OCI-M2 (cell line): ENCODE measurements at regions not wholly inside any gene's neighbourhood (a gene's known extent, or its start where the extent isn't known, plus 50 kb on each side); places are given as distances from the start of the nearest gene placed in this dataset.
"Not testable (repeated sequence)": the region's sequence is repeated elsewhere in the genome, so short reads cannot be mapped to it uniquely, and the experiment has no call there.

ENCODE experiments used
- DNase-seq: peaks from one replicate; lab custom pipeline; 2025; ENCODE audit not compliant: unreplicated experiment; lab: John Stamatoyannopoulos, UW

DNA sequence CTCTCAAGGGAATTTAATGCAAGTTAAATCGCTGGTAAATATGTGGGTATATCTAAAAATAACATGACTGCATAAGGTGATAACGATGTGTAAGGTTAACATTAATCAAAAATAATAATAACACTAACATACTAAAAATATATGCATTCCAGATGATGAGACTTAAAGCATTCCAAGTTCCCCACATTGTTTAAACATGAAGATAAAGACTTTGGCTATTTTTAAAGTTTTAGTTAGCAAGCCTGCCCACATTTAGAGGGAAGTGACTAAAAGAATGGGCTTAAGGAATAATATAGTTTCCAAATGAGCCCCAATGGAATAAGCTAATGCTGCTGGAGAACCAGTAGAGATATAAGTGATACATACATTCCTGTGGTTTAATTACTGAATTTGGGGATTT is 941.3 kb downstream of the TBC1D32 start:
- no peak for DNase-seq

DNA sequence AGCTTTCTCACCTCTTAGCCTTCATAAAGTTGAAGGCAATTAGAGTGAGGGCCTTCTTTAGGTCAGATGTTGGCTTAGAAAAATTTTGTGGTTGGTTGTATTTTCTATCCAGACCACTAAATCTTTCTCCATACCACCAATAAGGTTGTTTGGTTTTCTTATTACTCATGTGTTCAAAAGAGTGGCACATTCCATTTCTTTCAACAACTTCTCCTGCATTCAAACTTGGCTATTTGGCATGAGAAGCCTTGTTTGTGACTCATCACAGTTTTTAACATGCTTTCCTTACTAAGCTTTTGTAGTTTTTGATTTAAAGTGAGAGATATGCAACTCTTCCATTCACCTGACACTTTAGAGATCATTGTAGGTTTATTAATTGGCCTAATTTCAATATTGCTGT is 949.6 kb downstream of the TBC1D32 start:
- DNase-seq, result no peak

DNA sequence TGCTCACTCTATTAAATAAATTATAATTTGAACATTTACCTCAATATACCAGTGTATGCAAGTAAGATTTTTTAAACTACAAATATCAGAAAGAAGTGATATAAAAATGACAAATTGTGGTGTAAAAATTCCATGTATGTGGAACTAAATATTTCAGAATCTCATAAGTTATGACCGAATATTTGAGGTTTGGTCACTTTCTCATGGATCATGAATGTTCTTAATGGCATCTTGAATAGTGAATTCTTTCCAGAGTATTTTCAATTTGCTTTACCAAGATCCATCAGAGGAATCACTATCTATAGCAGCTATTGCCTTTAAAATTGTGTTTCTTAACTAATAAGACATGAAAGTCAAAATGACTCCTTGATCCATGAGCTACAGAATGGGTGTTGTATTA is 950.6 kb downstream of the TBC1D32 start:
- no peak for DNase-seq

- no peak for DNase-seq
These were observed 955.6 kb downstream of the TBC1D32 start for GRCh38 chr6:120378582-120379220.

- DNase-seq, result no peak
These were observed 961.1 kb downstream of the TBC1D32 start for GRCh38 chr6:120373185-120373584.

DNA sequence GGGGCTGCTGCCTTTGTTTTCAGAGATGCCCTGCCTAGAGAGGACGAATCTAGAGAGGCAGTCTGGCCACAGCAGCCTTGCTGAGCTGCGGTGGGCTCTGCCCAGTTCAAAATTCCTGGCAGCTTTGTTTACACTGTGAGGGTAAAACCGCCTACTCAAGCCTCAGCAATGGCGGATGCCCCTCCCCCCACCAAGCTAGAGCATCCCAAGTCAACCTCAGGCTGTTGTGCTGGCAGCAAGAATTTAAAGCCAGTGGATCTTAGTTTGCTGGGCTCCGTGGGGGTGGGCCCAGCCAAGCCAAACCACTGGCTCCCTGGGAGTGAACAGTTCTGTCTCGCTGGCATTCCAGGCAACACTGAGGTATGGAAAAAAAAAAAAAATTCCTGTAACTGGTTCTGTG is 970.9 kb downstream of the TBC1D32 start:
- no peak for DNase-seq

DNA sequence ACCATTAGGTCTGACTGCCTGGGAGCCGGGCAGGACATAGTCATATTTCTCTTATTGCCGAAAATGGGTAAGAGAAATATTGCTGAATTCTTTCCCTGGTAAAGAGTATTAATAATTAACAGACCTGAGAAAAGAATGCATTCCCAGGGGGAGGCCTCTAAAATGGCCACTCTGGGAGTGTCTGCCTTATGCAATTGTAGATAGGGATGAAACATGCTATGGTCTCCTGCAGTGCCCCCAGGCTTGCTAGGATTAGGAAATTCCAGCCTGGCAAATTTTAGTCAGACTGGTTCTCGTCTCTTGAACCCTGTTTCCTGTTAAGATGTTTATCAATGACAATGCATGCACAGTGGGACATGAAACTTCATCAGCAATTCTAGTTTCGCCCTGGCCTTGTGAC is 975.7 kb downstream of the TBC1D32 start:
- not testable (repeated sequence) for DNase-seq

DNA sequence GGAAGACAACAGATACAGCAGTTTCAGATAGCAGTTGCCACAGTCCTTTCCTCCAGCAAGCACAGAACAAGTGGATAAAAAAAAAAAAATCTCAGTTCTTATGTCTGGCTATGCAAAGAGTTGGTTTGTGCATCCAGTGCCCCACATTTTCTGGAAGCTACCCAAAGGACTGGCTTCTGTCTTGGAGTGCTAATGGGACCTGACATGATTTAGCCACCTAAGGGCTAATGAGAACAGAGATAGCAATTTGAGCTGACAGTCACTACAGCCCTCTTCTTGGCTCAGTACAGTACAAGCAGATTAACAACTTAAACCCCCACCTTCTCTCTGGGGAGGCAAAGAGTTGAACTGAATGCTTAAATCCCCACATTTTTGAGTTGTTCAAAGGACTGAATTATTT is 976.8 kb downstream of the TBC1D32 start:
- DNase-seq, result no peak

DNA sequence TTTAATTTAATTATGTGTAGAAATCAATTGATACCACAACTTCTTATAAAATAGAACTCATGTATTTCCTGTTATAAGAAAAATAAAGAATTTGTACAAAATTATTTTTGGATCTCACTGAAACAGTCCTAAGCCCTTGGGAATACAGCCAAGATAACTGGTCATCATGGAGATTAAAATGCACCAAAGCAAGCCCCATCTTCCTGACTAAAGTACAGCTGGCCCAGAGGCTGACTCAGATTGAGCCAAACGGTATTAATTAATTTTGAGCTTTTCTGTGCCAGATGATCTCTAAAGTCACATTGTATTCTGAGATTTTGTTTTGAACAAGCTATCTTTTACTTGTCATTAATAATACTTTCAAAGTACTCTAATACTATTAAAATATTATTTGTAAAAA is 978.5 kb downstream of the TBC1D32 start:
- no peak for DNase-seq

- no peak for DNase-seq
These were observed 979.7 kb downstream of the TBC1D32 start for GRCh38 chr6:120354452-120355098.

- no peak for DNase-seq
These were observed 981.8 kb downstream of the TBC1D32 start for GRCh38 chr6:120352491-120352890.

- no peak for DNase-seq
These were observed 985.4 kb downstream of the TBC1D32 start for GRCh38 chr6:120348926-120349325.

DNA sequence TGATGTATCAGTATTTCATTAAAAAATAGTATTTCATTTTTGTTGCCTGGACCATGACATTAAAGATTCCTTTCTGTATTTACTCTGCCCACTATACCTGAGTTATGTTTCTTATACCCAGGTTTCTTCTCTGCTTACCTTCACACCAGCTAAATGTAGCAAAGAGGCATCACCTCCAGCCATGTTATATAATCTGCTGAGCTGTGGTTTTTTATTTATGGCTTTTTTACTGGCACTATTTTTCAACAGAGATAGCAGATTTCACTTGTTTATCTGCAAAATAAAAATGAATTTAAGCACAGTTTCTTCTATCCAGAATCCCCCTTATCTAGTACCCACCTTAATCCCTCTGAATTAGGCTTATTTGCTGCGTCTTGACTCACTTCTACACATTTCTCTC is 979.0 kb upstream of the MAN1A1 start:
- DNase-seq, result no peak

GRCh38 chr6:120320481-120321162 is 971.1 kb upstream of the MAN1A1 start:
- no peak for DNase-seq

DNA sequence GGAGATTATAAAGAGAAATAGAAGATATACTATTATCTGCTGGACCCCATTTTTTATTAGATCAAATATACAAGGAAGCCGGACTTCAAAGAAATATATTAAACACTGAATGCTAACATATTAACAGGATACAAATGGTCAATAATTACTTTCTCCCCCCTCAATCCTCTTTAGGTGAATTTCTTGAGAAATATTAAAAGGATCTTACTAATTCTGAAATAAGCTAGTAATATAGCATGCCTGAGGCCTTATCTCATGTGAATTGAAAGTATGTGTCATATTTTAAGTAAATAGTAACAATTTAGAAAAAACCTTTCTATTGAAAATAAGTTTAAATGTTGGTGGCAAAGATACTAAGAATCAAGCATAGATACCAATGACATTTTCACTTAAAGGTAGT is 954.7 kb upstream of the MAN1A1 start:
- DNase-seq, result no peak

GRCh38 chr6:120303527-120303926 is 954.0 kb upstream of the MAN1A1 start:
- no peak for DNase-seq

GRCh38 chr6:120302041-120302440 is 952.5 kb upstream of the MAN1A1 start:
- no peak for DNase-seq

- DNase-seq, result no peak
These were observed 941.4 kb upstream of the MAN1A1 start for GRCh38 chr6:120290964-120291363.

DNA sequence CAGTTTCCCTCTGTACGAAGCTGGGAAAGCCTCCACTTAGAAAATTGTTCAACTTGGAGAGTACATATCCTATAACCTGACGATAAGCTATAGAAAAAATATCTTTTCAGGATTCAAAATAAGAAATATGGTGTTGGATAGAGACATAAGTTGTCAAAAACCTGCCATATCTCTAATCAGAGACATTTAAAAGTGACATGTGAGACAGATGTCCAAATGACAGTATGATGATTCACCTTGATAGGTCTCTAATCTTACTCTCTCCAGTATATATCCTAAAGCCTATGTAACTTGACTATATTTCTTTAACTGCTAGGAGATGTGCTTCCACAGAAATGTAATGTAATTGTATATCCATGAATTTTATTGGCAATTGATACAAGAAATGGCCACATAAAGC is 932.4 kb upstream of the MAN1A1 start:
- no peak for DNase-seq

- no peak for DNase-seq
These were observed 930.1 kb upstream of the MAN1A1 start for GRCh38 chr6:120279466-120280167.

DNA sequence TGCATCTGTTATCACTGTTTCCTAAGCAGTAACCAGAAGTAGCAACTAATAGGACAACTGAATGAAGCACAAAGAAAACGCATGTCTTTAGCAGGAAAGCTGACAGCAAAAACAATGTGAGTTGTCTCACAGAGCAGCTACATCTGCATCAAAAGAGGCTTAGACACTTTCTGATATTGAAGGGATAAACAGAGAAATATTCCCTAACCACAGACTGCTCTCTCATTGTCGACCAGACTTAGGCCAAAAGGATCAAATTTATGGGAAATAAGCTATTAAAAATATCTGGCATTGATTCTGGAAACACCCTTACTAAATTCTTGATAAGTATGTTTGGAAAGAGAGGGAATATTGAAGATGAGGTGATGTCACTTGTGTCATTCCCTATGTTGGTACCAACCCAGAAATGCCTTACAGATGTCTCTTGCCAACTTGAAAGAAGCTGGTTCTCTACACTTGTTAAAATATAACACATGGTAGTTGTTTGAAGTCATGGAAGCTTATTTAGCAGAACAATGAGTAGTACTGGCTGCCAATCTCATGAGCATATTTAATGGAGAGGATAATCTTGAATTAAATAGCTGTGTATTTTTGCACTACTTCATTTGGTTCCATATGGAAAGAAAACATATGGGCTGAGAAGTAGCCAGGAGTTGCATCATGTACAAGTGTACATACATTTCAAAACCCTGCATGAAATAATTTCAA is 929.3 kb upstream of the MAN1A1 start:
- DNase-seq, result no peak
